NAMALWA (cell line): ENCODE measurements at regions not wholly inside any gene's neighbourhood (a gene's known extent, or its start where the extent isn't known, plus 50 kb on each side); places are given as distances from the start of the nearest gene placed in this dataset.

Source experiments
- DNase-seq: peaks from one replicate; pipeline ENCODE4 v3.0.0-alpha.2; 2015; ENCODE audit warnings: low spot score

GRCh38 chr11:27968461-27968860 lies 139.5 kb downstream of the KIF18A start:
- no peak for DNase-seq

GRCh38 chr11:27965559-27965958 lies 142.4 kb downstream of the KIF18A start:
- no peak for DNase-seq

GRCh38 chr11:27963370-27963769 lies 144.6 kb downstream of the KIF18A start:
- DNase-seq: no peak

GRCh38 chr11:27949951-27950738 lies 157.8 kb downstream of the KIF18A start:
- no peak for DNase-seq

- no peak for DNase-seq
Observed at GRCh38 chr11:27945348-27945747, 162.6 kb downstream of the KIF18A start.

- no peak for DNase-seq
Observed at GRCh38 chr11:27938011-27938410, 169.9 kb downstream of the KIF18A start.

GRCh38 chr11:27934830-27935145 lies 173.2 kb downstream of the KIF18A start:
- no peak for DNase-seq

GRCh38 chr11:27933992-27934829 lies 173.7 kb downstream of the KIF18A start:
- no peak for DNase-seq

- no peak for DNase-seq
Observed at GRCh38 chr11:27931770-27932169, 176.2 kb downstream of the KIF18A start.

- no peak for DNase-seq
Observed at GRCh38 chr11:27930946-27931345, 177.0 kb downstream of the KIF18A start.

GRCh38 chr11:27928809-27929208 lies 179.1 kb downstream of the KIF18A start:
- no peak for DNase-seq

- no peak for DNase-seq
Observed at GRCh38 chr11:27926981-27927481, 180.9 kb downstream of the KIF18A start.

- DNase-seq: no peak
Observed at GRCh38 chr11:27926486-27926885, 181.5 kb downstream of the KIF18A start.

GRCh38 chr11:27921472-27921871 lies 186.5 kb downstream of the KIF18A start:
- DNase-seq: no peak

GRCh38 chr11:27916541-27917100 lies 191.3 kb downstream of the KIF18A start:
- DNase-seq: no peak

- no peak for DNase-seq
Observed at GRCh38 chr11:27914080-27914479, 193.9 kb downstream of the KIF18A start.

GRCh38 chr11:27913650-27914049 lies 194.3 kb downstream of the KIF18A start:
- no peak for DNase-seq

- no peak for DNase-seq
Observed at GRCh38 chr11:27912916-27913315, 195.0 kb downstream of the KIF18A start.

GRCh38 chr11:27910186-27910931 lies 197.6 kb downstream of the KIF18A start:
- no peak for DNase-seq

GRCh38 chr11:27909386-27909785 lies 198.6 kb downstream of the KIF18A start:
- DNase-seq: peak; percentile 2

- no peak for DNase-seq
Observed at GRCh38 chr11:27908621-27909020, 199.3 kb downstream of the KIF18A start.

- DNase-seq: no peak
Observed at GRCh38 chr11:27907530-27907929, 200.4 kb downstream of the KIF18A start.
